MM.1S (cell line): ENCODE measurements at regions not wholly inside any gene's neighbourhood (a gene's known extent, or its start where the extent isn't known, plus 50 kb on each side); places are given as distances from the start of the nearest gene placed in this dataset.

Experiments
- DNase-seq: peaks from one replicate; pipeline ENCODE4 v3.0.0-alpha.2; 2015
- H2AFZ ChIP-seq: fragments of 300-600 bp; sonication (generic); 2 replicates; pipeline ENCODE4 v1.6.0; 2016; ENCODE audit warnings: antibody characterized with exemption, low read length
- H3F3A ChIP-seq: fragments of 300-600 bp; sonication (generic); 2 replicates; pipeline ENCODE4 v1.6.1; 2016; ENCODE audit warnings: mild to moderate bottlenecking, antibody characterized with exemption, low read length, moderate library complexity, mixed read lengths; ENCODE audit not compliant: insufficient read depth
- H3K27ac ChIP-seq: fragments of 300-600 bp; sonication (generic); 2 replicates; pipeline ENCODE4 v1.5.1; 2016; ENCODE audit warnings: mild to moderate bottlenecking, low read length
- H3K27me3 ChIP-seq: fragments of 300-600 bp; sonication (generic); replicated peaks from 2 replicates; pipeline ENCODE4 v1.6.0; 2016; ENCODE audit warnings: low read length; ENCODE audit not compliant: insufficient read depth
- H3K36me3 ChIP-seq: fragments of 300-600 bp; sonication (generic); replicated peaks from 2 replicates; pipeline ENCODE4 v1.6.1; 2016; ENCODE audit warnings: mild to moderate bottlenecking, low read length, mixed read lengths; ENCODE audit not compliant: insufficient read depth
- H3K4me1 ChIP-seq: fragments of 300-600 bp; sonication (generic); 2 replicates; pipeline ENCODE4 v1.6.1; 2016; ENCODE audit warnings: low read length, mixed read lengths
- H3K4me2 ChIP-seq: fragments of 300-600 bp; sonication (generic); 2 replicates; pipeline ENCODE4 v1.6.0; 2016; ENCODE audit warnings: low read depth, low read length
- H3K4me3 ChIP-seq: fragments of 300-600 bp; sonication (generic); 2 replicates; pipeline ENCODE4 v1.5.1; 2016; ENCODE audit warnings: low read length, mixed read lengths
- H3K79me2 ChIP-seq: fragments of 300-600 bp; sonication (generic); 2 replicates; pipeline ENCODE4 v1.6.1; 2016; ENCODE audit warnings: mixed run types, low read length, mixed read lengths
- H3K9ac ChIP-seq: fragments of 300-600 bp; sonication (generic); 2 replicates; pipeline ENCODE4 v1.6.1; 2016; ENCODE audit warnings: low read length, mixed read lengths
- H3K9me2 ChIP-seq: fragments of 300-600 bp; sonication (generic); replicated peaks from 2 replicates; pipeline ENCODE4 v1.6.1; 2016; ENCODE audit warnings: mild to moderate bottlenecking, low read length, mixed read lengths; ENCODE audit not compliant: insufficient read depth
- H3K9me3 ChIP-seq: fragments of 300-600 bp; sonication (generic); replicated peaks from 2 replicates; pipeline ENCODE4 v1.6.1; 2016; ENCODE audit warnings: mild to moderate bottlenecking, low read length, mixed read lengths; ENCODE audit not compliant: insufficient read depth
- H4K20me1 ChIP-seq: fragments of 300-600 bp; sonication (generic); 2 replicates; pipeline ENCODE4 v1.6.1; 2016; ENCODE audit warnings: mild to moderate bottlenecking, low read length, moderate library complexity, mixed read lengths; ENCODE audit not compliant: insufficient read depth
- EZH2 ChIP-seq: fragments of 300-600 bp; sonication (generic); optimal IDR thresholded peaks from 2 replicates; pipeline ENCODE3; 2017; ENCODE audit warnings: low read depth, mild to moderate bottlenecking, antibody characterized with exemption, low read length, mixed read lengths
- EZH2phosphoT487 ChIP-seq: fragments of 300-600 bp; sonication (generic); IDR thresholded peaks from 2 replicates; pipeline ENCODE4 v1.6.1; 2018; ENCODE audit warnings: antibody characterized with exemption, low read length
- TF ChIP-seq, protein P1 (sequence below): fragments of 300-600 bp; sonication (generic); IDR thresholded peaks from 2 replicates; pipeline ENCODE4 v1.5.1; 2016; ENCODE audit warnings: antibody characterized with exemption, low read length, mixed read lengths

GRCh38 chr5:97951139-97951538 is 768.1 kb upstream of the RIOK2 start:
- Histone ChIP-seq H2AFZ (no peak overlapping the region), H3K27me3 (no peaks in the 10 kb centered on the region), H4K20me1 (no peaks in the 10 kb centered on the region), H3K4me1 (no peaks in the 10 kb centered on the region), H3K36me3 (no peaks in the 10 kb centered on the region), H3K4me2 (no peak overlapping the region), H3K9ac (no peak overlapping the region), H3K9me3 (no peaks in the 10 kb centered on the region), H3K79me2 (no peaks in the 10 kb centered on the region), H3K9me2 (no peaks in the 10 kb centered on the region), H3K4me3 (no peak overlapping the region), H3F3A (no peaks in the 10 kb centered on the region), H3K27ac (no peak overlapping the region)
- TF ChIP-seq EZH2phosphoT487 (no peak), EZH2 (no peak)
- TF ChIP-seq, protein P1, sequence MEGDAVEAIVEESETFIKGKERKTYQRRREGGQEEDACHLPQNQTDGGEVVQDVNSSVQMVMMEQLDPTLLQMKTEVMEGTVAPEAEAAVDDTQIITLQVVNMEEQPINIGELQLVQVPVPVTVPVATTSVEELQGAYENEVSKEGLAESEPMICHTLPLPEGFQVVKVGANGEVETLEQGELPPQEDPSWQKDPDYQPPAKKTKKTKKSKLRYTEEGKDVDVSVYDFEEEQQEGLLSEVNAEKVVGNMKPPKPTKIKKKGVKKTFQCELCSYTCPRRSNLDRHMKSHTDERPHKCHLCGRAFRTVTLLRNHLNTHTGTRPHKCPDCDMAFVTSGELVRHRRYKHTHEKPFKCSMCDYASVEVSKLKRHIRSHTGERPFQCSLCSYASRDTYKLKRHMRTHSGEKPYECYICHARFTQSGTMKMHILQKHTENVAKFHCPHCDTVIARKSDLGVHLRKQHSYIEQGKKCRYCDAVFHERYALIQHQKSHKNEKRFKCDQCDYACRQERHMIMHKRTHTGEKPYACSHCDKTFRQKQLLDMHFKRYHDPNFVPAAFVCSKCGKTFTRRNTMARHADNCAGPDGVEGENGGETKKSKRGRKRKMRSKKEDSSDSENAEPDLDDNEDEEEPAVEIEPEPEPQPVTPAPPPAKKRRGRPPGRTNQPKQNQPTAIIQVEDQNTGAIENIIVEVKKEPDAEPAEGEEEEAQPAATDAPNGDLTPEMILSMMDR = no peak
- DNase-seq = no peak

DNA sequence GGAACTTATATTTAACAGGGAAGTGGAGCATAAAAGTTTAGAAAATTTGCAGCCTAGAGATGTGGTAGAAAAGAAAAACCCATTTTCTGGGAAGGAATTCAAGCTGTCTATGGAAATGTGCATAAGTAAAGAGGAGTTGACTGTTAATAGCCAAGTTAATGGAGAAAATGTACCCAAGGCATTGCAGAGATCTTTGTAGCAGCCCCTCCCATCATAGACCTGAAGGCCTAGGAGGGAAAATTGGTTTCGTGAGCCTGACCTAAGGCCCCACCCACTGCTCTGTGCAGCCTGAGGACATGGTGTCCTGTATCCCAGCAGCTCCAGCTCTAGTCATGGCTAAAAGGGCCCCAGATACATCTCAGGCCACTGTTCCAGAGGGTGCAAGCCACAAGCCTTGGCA is 772.4 kb upstream of the RIOK2 start:
- Histone ChIP-seq H3K36me3 (no peaks in the 10 kb centered on the region), H3K9me2 (no peaks in the 10 kb centered on the region), H3K4me3 (no peak overlapping the region), H3K9me3 (no peaks in the 10 kb centered on the region; the same call in 1 of the 2 replicates), H3K4me1 (no peaks in the 10 kb centered on the region), H2AFZ (no peak overlapping the region), H3K9ac (no peak overlapping the region), H3K79me2 (no peaks in the 10 kb centered on the region), H3K27ac (no peak overlapping the region), H3K27me3 (no peaks in the 10 kb centered on the region), H3K4me2 (no peak overlapping the region), H3F3A (no peaks in the 10 kb centered on the region), H4K20me1 (no peaks in the 10 kb centered on the region)
- DNase-seq = no peak
- TF ChIP-seq, protein P1 = no peak
- no peak for TF ChIP-seq EZH2
- TF ChIP-seq EZH2phosphoT487 = no peak

- Histone ChIP-seq H3F3A (no peaks in the 10 kb centered on the region), H4K20me1 (no peaks in the 10 kb centered on the region), H3K27me3 (no peaks in the 10 kb centered on the region)
These were observed 784.2 kb upstream of the RIOK2 start for GRCh38 chr5:97967292-97967691.

More at GRCh38 chr5:97967292-97967691, 784.2 kb upstream of the RIOK2 start:
- H2AFZ ChIP-seq = no peak overlapping the region
- H3K79me2 ChIP-seq = no peaks in the 10 kb centered on the region
- no peak for DNase-seq
- H3K4me1 ChIP-seq = no peaks in the 10 kb centered on the region
- no peak for TF ChIP-seq EZH2
- TF ChIP-seq EZH2phosphoT487 = no peak
- TF ChIP-seq, protein P1 = no peak
- H3K9ac ChIP-seq = no peak overlapping the region
- H3K27ac ChIP-seq = no peak overlapping the region
- H3K4me3 ChIP-seq = no peak overlapping the region
- H3K9me3 ChIP-seq = no peaks in the 10 kb centered on the region
- no peak overlapping the region for H3K4me2 ChIP-seq
- no peaks in the 10 kb centered on the region for H3K9me2 ChIP-seq
- no peaks in the 10 kb centered on the region for H3K36me3 ChIP-seq
